Panc1 (cell line): ENCODE measurements at regions not wholly inside any gene's neighbourhood (a gene's known extent, or its start where the extent isn't known, plus 50 kb on each side); places are given as distances from the start of the nearest gene placed in this dataset.
"Not testable (repeated sequence)": the region's sequence is repeated elsewhere in the genome, so short reads cannot be mapped to it uniquely, and the experiment has no call there.

Experiments
- ATAC-seq: fragments of 200-7000 bp; cut with Tn5 transposase; 2 replicates; pipeline ENCODE4 v1.9.1; 2020; ENCODE audit warnings: mild to moderate bottlenecking, moderate library complexity
- BruUV-seq: library from RNA; stranded (reverse); fragments of 400-500 nt; replicated peaks from 2 replicates; lab custom pipeline; 2021; lab: Mats Ljungman, UMichigan
- CTCF ChIA-PET: fragments of 300-600 bp; sonication (Branson Sonifier 250); formaldehyde crosslinking; loops from one replicate; lab custom pipeline; 2022; ENCODE audit warnings: antibody characterized with exemption; lab: Charles Lee
- POLR2A ChIA-PET: fragments of 300-600 bp; sonication (Branson Sonifier 250); formaldehyde crosslinking; loops from one replicate; lab custom pipeline; 2022; ENCODE audit warnings: antibody characterized with exemption; lab: Charles Lee
- DNase-seq: peaks from one replicate; pipeline ENCODE4 v3.0.0-alpha.2; 2010; ENCODE audit warnings: low read depth, low spot score
- H3K27ac ChIP-seq: 2 replicates; pipeline ENCODE4 v1.5.1; 2011; ENCODE audit warnings: mild to moderate bottlenecking, low read length, inconsistent platforms
- H3K27me3 ChIP-seq: fragments of 200-500 bp; sonication (Bioruptor generic); 2 replicates; pipeline ENCODE4 v1.6.0; 2014; ENCODE audit warnings: low read length, inconsistent platforms; ENCODE audit not compliant: control insufficient read depth, insufficient read depth
- H3K36me3 ChIP-seq: fragments of 200-500 bp; sonication (Bioruptor generic); 2 replicates; pipeline ENCODE4 v1.5.1; 2014; ENCODE audit warnings: inconsistent platforms, mild to moderate bottlenecking, low read length, moderate library complexity; ENCODE audit not compliant: control insufficient read depth, insufficient read depth
- H3K4me1 ChIP-seq: 2 replicates; pipeline ENCODE4 v1.5.1; 2011; ENCODE audit warnings: inconsistent platforms, mild to moderate bottlenecking, low read length, moderate library complexity; ENCODE audit not compliant: control insufficient read depth, insufficient read depth
- H3K4me3 ChIP-seq, 2 experiments: 2 replicates each; pipeline ENCODE4 v1.5.1; 2011 to 2012; ENCODE audit warnings: low read depth in 2 of 2, low read length in 2 of 2, mild to moderate bottlenecking in 2 of 2, inconsistent platforms in 1 of 2, moderate library complexity in 1 of 2
- H3K9me3 ChIP-seq: fragments of 200-500 bp; sonication (Bioruptor generic); 2 replicates; pipeline ENCODE4 v1.5.1; 2014; ENCODE audit warnings: low read depth, mild to moderate bottlenecking, inconsistent platforms, low read length, moderate library complexity; ENCODE audit not compliant: control insufficient read depth, insufficient read depth
- POLR2AphosphoS5 ChIP-seq: IDR thresholded peaks from 2 replicates; pipeline ENCODE4 v1.6.1; 2012; ENCODE audit warnings: mild to moderate bottlenecking, low read depth, low read length, moderate library complexity
- SIN3A ChIP-seq: IDR thresholded peaks from 2 replicates; pipeline ENCODE4 v1.6.1; 2012; ENCODE audit warnings: low read depth, mild to moderate bottlenecking, low read length, moderate library complexity, borderline replicate concordance; ENCODE audit not compliant: insufficient read depth
- TCF7L2 ChIP-seq: IDR thresholded peaks from 2 replicates; pipeline ENCODE4 v1.6.1; 2011; ENCODE audit warnings: mild to moderate bottlenecking, low read depth, low read length, inconsistent platforms
- in situ Hi-C: cut with HindIII; loops from 2 replicates; pipeline ENCODE4 v1.10.0; 2016; ENCODE audit warnings: low sequenced_read_pairs, low pct_unique_long_range_greater_than_20kb
- intact Hi-C: fragments of 100-400 bp; cut with micrococcal nuclease; formaldehyde crosslinking; loops from one replicate; pipeline ENCODE4 v1.10.0; 2022; ENCODE audit not compliant: unreplicated experiment
- TF ChIP-seq, protein P1 (sequence below): fragments of 450-650 bp; IDR thresholded peaks from 2 replicates; pipeline ENCODE4 v1.5.1; 2017; ENCODE audit warnings: mild to moderate bottlenecking
- TF ChIP-seq, protein P2 (sequence below), 2 experiments: IDR thresholded peaks; 2 replicates each; pipeline ENCODE4 v1.6.1; 2011 to 2012; ENCODE audit warnings: low read depth in 2 of 2, control low read depth in 1 of 2, low read length in 1 of 2, mild to moderate bottlenecking in 1 of 2, moderate library complexity in 1 of 2; ENCODE audit not compliant: insufficient read depth in 1 of 2

DNA sequence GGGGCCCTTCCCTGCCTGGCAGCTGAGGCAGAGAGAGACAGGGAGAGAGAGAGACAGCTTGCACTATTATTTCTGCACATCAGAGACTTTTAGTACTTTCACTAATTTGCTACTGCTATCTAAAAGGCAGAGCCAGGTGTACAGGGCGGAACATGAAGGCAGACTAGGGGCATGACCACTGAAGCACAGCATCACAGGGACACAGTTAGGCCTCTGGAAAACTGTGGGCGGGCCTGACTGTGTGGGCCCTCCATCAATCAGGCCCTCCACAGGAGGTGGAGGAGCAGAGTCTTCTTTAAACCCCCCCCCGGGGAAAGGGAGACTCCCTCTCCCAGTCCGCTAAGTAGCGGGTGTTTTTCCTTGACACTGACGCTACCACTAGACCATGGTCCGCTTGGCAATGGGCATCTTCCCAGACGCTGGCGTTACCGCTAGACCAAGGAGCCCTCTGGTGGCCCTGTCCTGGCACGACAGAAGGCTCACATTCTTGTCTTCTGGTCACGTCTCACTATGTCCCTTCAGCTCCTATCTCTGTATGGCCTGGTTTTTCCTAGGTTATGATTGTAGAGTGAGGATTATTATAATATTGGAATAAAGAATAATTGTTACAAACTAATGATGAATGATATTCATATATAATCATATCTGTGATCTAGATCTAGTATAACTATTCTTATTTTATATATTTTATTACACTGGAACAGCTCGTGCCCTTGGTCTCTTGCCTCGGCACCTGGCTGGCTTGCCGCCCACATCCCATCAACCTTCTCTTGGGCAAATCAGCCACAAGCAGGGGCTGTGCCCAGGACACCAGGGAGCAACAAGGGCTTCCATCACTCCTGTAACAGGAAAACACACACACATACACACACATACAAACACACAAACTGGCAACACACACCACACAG lies 60.7 kb upstream of the PPP2R2D start:
- H3K4me1 ChIP-seq, H3K27ac ChIP-seq, in situ Hi-C loops, H3K9me3 ChIP-seq, POLR2A ChIA-PET, H3K36me3 ChIP-seq, BruUV-seq, H3K4me3 ChIP-seq: not testable (repeated sequence)
- intact Hi-C loops: loop anchor here (10.0 kb wide), 1 partner anchor 285 kb away; no protein-coding TSS in a partner anchor
- CTCF ChIA-PET: interaction anchor here (0.6 kb wide), 3 partner anchors 40 to 737 kb away, joined by 3 to 8 read pairs (median 3); no protein-coding TSS in a partner anchor
- peaks cover 12% of the 10 kb centered on the region; the same call in 1 of the 2 replicates for H3K27me3 ChIP-seq
- ATAC-seq (peak; percentile 76), DNase-seq (peak; percentile 4)
- TF ChIP-seq, protein P1, sequence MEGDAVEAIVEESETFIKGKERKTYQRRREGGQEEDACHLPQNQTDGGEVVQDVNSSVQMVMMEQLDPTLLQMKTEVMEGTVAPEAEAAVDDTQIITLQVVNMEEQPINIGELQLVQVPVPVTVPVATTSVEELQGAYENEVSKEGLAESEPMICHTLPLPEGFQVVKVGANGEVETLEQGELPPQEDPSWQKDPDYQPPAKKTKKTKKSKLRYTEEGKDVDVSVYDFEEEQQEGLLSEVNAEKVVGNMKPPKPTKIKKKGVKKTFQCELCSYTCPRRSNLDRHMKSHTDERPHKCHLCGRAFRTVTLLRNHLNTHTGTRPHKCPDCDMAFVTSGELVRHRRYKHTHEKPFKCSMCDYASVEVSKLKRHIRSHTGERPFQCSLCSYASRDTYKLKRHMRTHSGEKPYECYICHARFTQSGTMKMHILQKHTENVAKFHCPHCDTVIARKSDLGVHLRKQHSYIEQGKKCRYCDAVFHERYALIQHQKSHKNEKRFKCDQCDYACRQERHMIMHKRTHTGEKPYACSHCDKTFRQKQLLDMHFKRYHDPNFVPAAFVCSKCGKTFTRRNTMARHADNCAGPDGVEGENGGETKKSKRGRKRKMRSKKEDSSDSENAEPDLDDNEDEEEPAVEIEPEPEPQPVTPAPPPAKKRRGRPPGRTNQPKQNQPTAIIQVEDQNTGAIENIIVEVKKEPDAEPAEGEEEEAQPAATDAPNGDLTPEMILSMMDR: peak; percentile 93

DNA sequence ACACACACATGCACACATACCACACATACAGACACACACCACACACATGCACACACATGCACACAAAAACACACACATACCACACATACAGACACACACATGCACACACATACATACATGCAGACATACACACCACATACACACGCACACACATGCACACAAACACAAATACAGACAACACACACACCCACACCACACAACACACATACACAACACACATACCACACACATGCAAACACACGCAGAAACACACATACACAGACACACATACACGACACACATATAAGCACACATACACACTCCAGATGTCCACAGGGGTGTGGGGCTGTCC lies 60.1 kb upstream of the PPP2R2D start:
- intact Hi-C loops (loop anchor here (10.0 kb wide), 1 partner anchor 286 kb away; no protein-coding TSS in a partner anchor), in situ Hi-C loops (no loop called here)
- ATAC-seq: no peak
- Histone ChIP-seq H3K4me1 (no peaks in the 10 kb centered on the region), H3K4me3 (no peak overlapping the region), H3K9me3 (no peaks in the 10 kb centered on the region), H3K27me3 (peaks cover 12% of the 10 kb centered on the region; the same call in 1 of the 2 replicates), H3K36me3 (no peaks in the 10 kb centered on the region), H3K27ac (no peak overlapping the region)
- TF ChIP-seq POLR2AphosphoS5 (no peak), SIN3A (no peak), TCF7L2 (no peak)
- TF ChIP-seq, protein P1: no peak
- TF ChIP-seq, protein P2, sequence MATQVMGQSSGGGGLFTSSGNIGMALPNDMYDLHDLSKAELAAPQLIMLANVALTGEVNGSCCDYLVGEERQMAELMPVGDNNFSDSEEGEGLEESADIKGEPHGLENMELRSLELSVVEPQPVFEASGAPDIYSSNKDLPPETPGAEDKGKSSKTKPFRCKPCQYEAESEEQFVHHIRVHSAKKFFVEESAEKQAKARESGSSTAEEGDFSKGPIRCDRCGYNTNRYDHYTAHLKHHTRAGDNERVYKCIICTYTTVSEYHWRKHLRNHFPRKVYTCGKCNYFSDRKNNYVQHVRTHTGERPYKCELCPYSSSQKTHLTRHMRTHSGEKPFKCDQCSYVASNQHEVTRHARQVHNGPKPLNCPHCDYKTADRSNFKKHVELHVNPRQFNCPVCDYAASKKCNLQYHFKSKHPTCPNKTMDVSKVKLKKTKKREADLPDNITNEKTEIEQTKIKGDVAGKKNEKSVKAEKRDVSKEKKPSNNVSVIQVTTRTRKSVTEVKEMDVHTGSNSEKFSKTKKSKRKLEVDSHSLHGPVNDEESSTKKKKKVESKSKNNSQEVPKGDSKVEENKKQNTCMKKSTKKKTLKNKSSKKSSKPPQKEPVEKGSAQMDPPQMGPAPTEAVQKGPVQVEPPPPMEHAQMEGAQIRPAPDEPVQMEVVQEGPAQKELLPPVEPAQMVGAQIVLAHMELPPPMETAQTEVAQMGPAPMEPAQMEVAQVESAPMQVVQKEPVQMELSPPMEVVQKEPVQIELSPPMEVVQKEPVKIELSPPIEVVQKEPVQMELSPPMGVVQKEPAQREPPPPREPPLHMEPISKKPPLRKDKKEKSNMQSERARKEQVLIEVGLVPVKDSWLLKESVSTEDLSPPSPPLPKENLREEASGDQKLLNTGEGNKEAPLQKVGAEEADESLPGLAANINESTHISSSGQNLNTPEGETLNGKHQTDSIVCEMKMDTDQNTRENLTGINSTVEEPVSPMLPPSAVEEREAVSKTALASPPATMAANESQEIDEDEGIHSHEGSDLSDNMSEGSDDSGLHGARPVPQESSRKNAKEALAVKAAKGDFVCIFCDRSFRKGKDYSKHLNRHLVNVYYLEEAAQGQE (IDR thresholded peaks at IDR 0.05; ENCODE audit: insufficient read depth in 1 of 2, low read depth in 2 of 2, low read length in 1 of 2): no peak
- no TSS peak for BruUV-seq
- ChIA-PET POLR2A (no interaction called here), CTCF (interaction anchor here (0.6 kb wide), 3 partner anchors 39 to 736 kb away, joined by 3 to 8 read pairs (median 3); no protein-coding TSS in a partner anchor)
- no peak for DNase-seq
